ENCODE measurements at regions not wholly inside any gene's neighbourhood (a gene's known extent, or its start where the extent isn't known, plus 50 kb on each side); places are given as distances from the start of the nearest gene placed in this dataset.

- intact Hi-C loops (cut with micrococcal nuclease) (no loop called here), in situ Hi-C loops (cut with MboI; ENCODE audit: low sequenced_read_pairs) (no loop called here), dilution Hi-C loops (cut with HindIII; ENCODE audit: low sequenced_read_pairs, unreplicated experiment) (no loop called here)
- Histone ChIP-seq H2BK5ac (ENCODE audit: low read depth, low read length, poor library complexity, severe bottlenecking) (no peak overlapping the region), H3K36me3 (ENCODE audit: control insufficient read depth, insufficient read depth, low read length) (no peaks in the 10 kb centered on the region), H3K23ac (ENCODE audit: low read depth, low read length) (no peak overlapping the region), H3K27ac (ENCODE audit: insufficient read depth, low read length) (no peak overlapping the region), H4K20me1 (ENCODE audit: insufficient read depth, low read length) (no peaks in the 10 kb centered on the region), H2AK5ac (ENCODE audit: low read depth, low read length) (no peak overlapping the region), H2AK9ac (replicated peaks; ENCODE audit: low read depth, low read length, poor library complexity) (no peak overlapping the region), H2BK20ac (ENCODE audit: low read depth, low read length) (no peak overlapping the region), H2AFZ (replicated peaks; ENCODE audit: low read length, poor library complexity) (no peak overlapping the region), H4K91ac (ENCODE audit: insufficient read depth, low read depth, low read length) (no peak overlapping the region), H3K9ac (ENCODE audit: low read depth, low read length) (no peak overlapping the region), H3K27me3 (ENCODE audit: control insufficient read depth, insufficient read depth, low read length) (no peaks in the 10 kb centered on the region), H2BK15ac (ENCODE audit: low read depth, low read length) (no peak overlapping the region), H3K56ac (ENCODE audit: extremely low read depth, insufficient read depth, low read length) (no peak overlapping the region), H3K4me3 (ENCODE audit: insufficient read depth, low read depth, low read length) (no peak overlapping the region), H4K5ac (ENCODE audit: low read depth, low read length) (no peak overlapping the region), H2BK120ac (ENCODE audit: low read depth, low read length) (no peak overlapping the region), H3K9me3 (ENCODE audit: control insufficient read depth, insufficient read depth, low read length) (peaks cover 45% of the 10 kb centered on the region), H3K4me1 (ENCODE audit: control insufficient read depth, insufficient read depth, low read length) (no peaks in the 10 kb centered on the region), H3K4ac (ENCODE audit: low read depth, low read length) (no peak overlapping the region), H3K79me1 (ENCODE audit: low read depth in 1 of 2, low read length in 2 of 2) (no peaks in the 10 kb centered on the region), H3K9me1 (ENCODE audit: insufficient read depth, low read length) (no peaks in the 10 kb centered on the region), H3K14ac (replicated peaks; ENCODE audit: low read depth, low read length) (no peak overlapping the region), H4K8ac (ENCODE audit: low read depth in 2 of 2, low read length in 2 of 2) (no peak overlapping the region), H3K18ac (ENCODE audit: low read depth, low read length) (no peak overlapping the region), H3K4me2 (ENCODE audit: low read depth, low read length) (no peak overlapping the region)
- ChIA-PET CTCF (no interaction called here), POLR2A (ENCODE audit: unreplicated experiment) (no interaction called here)
- ATAC-seq (ENCODE audit: low read depth): no peak
- WGBS, 2 experiments (ENCODE audit: extremely low coverage in 2 of 2, insufficient read length in 1 of 2): 100% methylated on average over 2 of the region's 9 CpGs; no CpG with 5 or more reads in 1 of the 2 experiments
- TF ChIP-seq FOS (IDR thresholded peaks at IDR 0.05; ENCODE audit: low read depth, low read length) (no peak), MAFK (IDR thresholded peaks at IDR 0.05; ENCODE audit: low read depth, low read length) (no peak), RAD21 (IDR thresholded peaks at IDR 0.05; ENCODE audit: low read length) (no peak), CHD1 (IDR thresholded peaks at IDR 0.05; ENCODE audit: low read depth, low read length) (no peak), POLR2A (IDR thresholded peaks at IDR 0.05; ENCODE audit: low read depth, low read length) (no peak), RFX5 (IDR thresholded peaks at IDR 0.05; ENCODE audit: low read depth, low read length) (no peak), MXI1 (IDR thresholded peaks at IDR 0.05; ENCODE audit: borderline replicate concordance, low read depth, low read length) (no peak), SMC3 (IDR thresholded peaks at IDR 0.05; ENCODE audit: low read depth, low read length) (no peak), CEBPB (IDR thresholded peaks at IDR 0.05; ENCODE audit: low read depth, low read length) (no peak), BHLHE40 (IDR thresholded peaks at IDR 0.05; ENCODE audit: low read depth, low read length) (no peak), NFE2L2 (IDR thresholded peaks at IDR 0.05; ENCODE audit: low read depth, low read length) (no peak), CTCF (conservative IDR thresholded peaks at IDR 0.05; ENCODE audit: low read depth, low read length) (no peak), RCOR1 (IDR thresholded peaks at IDR 0.05; ENCODE audit: insufficient replicate concordance, low read length) (no peak), MAZ (IDR thresholded peaks at IDR 0.05; ENCODE audit: borderline replicate concordance, low read depth, low read length) (no peak)
- TF ChIP-seq, protein P1, sequence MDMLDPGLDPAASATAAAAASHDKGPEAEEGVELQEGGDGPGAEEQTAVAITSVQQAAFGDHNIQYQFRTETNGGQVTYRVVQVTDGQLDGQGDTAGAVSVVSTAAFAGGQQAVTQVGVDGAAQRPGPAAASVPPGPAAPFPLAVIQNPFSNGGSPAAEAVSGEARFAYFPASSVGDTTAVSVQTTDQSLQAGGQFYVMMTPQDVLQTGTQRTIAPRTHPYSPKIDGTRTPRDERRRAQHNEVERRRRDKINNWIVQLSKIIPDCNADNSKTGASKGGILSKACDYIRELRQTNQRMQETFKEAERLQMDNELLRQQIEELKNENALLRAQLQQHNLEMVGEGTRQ (IDR thresholded peaks at IDR 0.05; ENCODE audit: low read depth, low read length): no peak
- TF ChIP-seq, protein P2, sequence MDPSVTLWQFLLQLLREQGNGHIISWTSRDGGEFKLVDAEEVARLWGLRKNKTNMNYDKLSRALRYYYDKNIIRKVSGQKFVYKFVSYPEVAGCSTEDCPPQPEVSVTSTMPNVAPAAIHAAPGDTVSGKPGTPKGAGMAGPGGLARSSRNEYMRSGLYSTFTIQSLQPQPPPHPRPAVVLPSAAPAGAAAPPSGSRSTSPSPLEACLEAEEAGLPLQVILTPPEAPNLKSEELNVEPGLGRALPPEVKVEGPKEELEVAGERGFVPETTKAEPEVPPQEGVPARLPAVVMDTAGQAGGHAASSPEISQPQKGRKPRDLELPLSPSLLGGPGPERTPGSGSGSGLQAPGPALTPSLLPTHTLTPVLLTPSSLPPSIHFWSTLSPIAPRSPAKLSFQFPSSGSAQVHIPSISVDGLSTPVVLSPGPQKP (IDR thresholded peaks at IDR 0.05; ENCODE audit: borderline replicate concordance, low read depth, low read length): no peak
- no TSS peak for BruUV-seq (replicated peaks)
- no peak for DNase-seq
Observed at GRCh38 chr22:48105259-48105658, 1342.8 kb downstream of the TBC1D22A start.

Measured in IMR-90 (cell line).